HG03175 (cell line): ENCODE measurements at regions not wholly inside any gene's neighbourhood (a gene's known extent, or its start where the extent isn't known, plus 50 kb on each side); places are given as distances from the start of the nearest gene placed in this dataset.
"Not testable (repeated sequence)": the region's sequence is repeated elsewhere in the genome, so short reads cannot be mapped to it uniquely, and the experiment has no call there.

Experiments used
- ATAC-seq: cut with Tn5 transposase; IDR thresholded peaks from one replicate; pipeline ENCODE4 v1.9.1; 2021; ENCODE audit warnings: mild to moderate bottlenecking, moderate library complexity; ENCODE audit not compliant: unreplicated experiment

GRCh38 chr20:19024296-19025035 lies 188.0 kb upstream of the SLC24A3 start:
- no peak for ATAC-seq

- no peak for ATAC-seq
These were observed 186.9 kb upstream of the SLC24A3 start for GRCh38 chr20:19025430-19026120.

GRCh38 chr20:19026121-19026878 lies 186.1 kb upstream of the SLC24A3 start:
- ATAC-seq = peak; percentile 56

DNA sequence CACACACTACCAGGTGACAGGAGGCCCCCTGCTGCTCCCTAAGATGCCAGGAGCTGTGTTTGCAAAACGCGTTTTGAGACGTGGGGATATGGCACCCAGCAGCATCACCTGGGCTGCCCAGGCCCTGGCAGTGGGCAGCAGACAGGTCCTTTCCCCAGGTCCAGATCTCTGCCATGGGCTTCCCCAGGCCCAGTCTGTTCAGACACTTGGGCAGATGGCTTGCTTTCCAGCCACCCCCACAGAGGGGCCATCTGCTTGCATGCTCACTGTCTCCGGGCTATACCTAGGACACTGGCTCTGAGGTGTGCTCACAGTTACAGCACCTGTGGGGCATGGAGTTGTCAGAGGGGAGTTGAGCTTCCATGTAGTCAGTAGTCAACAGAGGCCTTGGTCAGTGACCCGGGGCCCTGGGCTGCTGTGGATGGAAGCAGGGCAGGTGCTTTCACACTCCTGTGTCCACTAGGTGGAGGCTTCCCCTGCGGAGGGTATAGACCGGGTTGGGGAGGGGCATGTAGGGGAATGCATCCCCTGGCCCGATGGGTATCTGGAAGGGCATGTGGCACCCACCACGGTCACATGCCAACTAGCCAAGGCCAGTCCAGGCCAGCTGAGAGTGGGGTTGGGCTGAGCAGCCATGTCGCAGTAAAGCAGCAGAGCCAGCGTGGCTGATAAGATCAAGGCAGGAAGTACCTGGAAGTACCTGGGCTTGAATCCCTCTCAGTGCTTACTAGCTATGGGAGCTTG lies 185.4 kb upstream of the SLC24A3 start:
- no peak for ATAC-seq

DNA sequence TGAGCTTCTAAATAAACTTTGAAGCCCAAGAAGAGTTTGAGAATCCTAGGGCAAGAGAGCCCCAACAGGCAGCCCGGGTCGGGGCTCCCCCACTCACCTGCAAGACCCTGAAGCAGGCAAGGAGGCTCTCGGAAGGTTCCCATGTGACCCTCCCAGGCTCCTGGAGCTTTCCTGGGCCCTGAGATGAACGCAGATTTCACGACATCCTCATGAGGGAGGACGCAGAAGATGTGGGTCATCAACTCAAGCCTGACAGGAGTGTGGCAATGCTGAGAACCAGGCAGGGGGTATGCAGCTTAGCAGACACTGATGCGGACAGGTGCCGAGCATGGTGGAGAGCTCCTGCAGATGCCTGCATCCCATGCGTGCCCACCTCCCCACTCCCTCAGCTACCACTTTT lies 184.5 kb upstream of the SLC24A3 start:
- ATAC-seq = no peak

- no peak for ATAC-seq
These were observed 170.7 kb upstream of the SLC24A3 start for GRCh38 chr20:19041787-19042186.

DNA sequence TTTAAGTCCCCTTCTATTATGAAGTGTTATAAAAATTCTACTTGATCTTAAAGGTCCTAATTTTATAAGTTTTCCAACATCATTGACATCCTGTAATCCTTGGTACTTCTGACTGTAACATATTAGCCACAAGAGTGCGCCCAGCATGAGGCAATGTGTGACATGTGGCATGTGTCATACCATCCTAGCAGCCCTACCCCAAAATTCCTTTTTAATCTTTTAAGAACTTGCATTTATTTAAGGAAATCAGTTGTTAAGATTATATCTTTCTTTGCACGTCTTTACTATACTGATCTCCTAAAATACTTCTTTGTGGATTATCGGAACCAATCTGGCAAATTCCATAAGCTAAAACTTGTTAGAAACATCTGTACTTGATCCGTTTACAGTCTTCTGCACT lies 167.1 kb upstream of the SLC24A3 start:
- no peak for ATAC-seq

GRCh38 chr20:19047040-19047950 lies 165.1 kb upstream of the SLC24A3 start:
- no peak for ATAC-seq

GRCh38 chr20:19047951-19048296 lies 164.5 kb upstream of the SLC24A3 start:
- ATAC-seq = no peak

DNA sequence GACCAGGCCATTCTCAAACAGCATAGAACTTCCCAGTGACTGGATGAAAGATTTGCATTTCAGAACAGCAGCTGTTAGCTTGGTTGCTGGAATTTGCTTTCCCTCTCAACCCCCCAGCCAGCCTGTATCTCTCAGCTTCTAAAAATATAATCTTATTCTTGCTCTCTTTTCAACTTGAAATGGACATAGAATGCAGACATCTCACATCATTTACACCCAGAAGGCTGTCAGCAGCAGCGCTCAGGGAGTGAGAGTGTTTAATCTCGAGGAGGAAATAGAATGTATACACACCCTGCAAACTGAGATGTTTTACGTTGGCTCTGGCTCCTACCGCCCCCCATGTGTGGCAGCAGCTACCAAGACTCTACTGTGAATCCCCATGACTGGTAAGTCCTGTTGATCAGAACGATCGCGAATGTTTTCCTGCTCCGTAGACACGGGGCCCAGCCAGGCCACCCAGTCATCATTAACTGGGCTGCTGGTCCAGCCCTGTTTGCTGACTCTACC lies 163.4 kb upstream of the SLC24A3 start:
- no peak for ATAC-seq

DNA sequence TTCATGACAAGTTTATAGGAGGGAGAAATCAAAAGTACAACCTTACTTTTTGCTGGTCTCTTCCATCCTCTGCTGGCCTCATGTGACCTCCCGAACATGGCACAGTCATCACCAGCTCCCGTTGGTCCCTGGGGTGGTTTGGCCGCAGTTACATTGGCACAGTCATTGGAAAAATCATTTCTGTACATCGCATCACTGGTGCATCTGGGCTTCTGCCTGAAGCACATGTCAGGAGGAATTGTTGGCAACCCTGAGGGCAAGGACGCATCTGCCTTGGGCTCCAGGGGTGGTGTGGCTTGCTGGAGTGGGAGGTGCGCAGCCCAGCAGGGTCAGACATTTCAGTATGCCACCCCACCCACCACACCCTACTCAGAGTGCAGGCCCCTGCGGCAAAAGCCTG lies 162.9 kb upstream of the SLC24A3 start:
- ATAC-seq = no peak

DNA sequence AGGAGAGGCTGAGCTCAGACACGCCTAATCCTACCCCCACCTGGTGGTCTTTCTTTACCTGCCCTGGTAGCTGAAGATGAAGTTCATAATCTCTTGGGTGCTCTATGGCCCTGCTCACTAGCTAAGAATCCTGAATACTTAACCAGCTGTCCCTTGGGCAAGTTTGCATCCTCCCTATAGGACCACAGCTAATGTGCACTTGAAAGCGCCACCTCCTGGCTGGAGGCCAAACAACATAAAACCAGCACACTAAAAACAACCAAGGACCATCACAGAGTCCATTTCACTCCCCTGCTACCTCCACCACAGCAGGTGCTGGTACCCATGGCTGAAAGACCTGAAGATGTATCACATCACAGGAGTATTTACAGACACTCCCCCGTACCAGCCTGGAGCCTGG lies 155.5 kb upstream of the SLC24A3 start:
- no peak for ATAC-seq

DNA sequence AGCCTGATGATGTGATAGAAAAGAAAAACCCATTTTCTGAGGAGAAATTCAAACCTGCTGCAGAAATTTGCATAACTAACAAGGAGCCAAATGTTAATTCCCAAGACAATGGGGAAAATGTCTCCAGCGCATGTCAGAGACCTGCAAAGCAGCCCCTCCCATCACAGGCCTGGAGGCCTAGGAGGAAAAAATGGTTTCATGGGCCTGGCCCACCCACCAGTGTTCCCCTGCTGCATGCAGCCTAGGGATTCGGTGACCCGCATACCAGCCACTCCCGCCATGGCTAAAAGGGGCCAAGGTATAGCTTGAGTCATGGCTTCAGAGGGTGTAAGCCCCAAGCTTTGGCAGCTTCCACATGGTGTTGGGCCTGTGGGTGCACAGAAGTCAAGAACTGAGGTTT lies 147.7 kb upstream of the SLC24A3 start:
- not testable (repeated sequence) for ATAC-seq

GRCh38 chr20:19067986-19068385 lies 144.5 kb upstream of the SLC24A3 start:
- no peak for ATAC-seq

- no peak for ATAC-seq
These were observed 142.4 kb upstream of the SLC24A3 start for GRCh38 chr20:19070026-19070425.

- peak; percentile 33 for ATAC-seq
These were observed 141.6 kb upstream of the SLC24A3 start for GRCh38 chr20:19070681-19071445.

DNA sequence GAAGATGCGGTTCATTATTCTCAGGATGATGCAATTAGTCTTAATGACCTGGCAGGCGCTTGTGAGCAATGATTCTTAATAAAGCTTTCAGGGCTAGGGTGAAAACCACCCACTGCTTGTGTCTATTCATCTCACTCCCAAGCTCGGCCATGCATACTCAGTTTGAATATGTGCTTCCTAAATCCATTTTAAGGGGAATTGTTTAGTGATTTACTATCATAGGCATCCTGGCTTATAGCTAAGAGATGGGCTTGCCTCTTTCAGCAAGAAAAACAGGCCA lies 141.1 kb upstream of the SLC24A3 start:
- ATAC-seq = peak; percentile 41

- ATAC-seq = no peak
These were observed 140.4 kb upstream of the SLC24A3 start for GRCh38 chr20:19071902-19072498.

DNA sequence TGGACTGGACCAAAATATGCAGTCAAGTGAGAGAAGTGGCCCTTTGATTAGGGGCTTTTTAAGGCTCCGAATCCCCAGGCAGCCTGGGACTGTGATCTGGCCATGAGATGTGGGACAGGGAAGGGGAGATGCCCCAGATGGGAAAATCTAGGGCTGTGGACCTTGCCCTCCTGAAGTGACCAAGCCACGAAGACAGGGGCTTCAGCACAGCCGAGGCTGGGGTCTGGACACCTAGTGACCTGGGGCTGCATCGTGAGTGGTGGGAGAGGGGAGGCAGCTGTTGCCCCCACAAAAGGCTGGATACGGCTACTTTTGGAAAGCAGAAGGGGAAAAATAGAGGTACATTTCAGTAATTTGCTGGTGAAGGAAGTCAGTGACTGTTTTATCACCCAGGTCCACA lies 139.5 kb upstream of the SLC24A3 start:
- ATAC-seq = no peak
